ENCODE measurements at regions not wholly inside any gene's neighbourhood (a gene's known extent, or its start where the extent isn't known, plus 50 kb on each side); places are given as distances from the start of the nearest gene placed in this dataset.

- Histone ChIP-seq H3K18ac (ENCODE audit: low read depth, low read length) (no peak overlapping the region), H4K20me1 (ENCODE audit: insufficient read depth, low read length) (no peaks in the 10 kb centered on the region), H4K8ac (ENCODE audit: low read depth in 2 of 2, low read length in 2 of 2) (no peak overlapping the region), H3K36me3 (ENCODE audit: control insufficient read depth, insufficient read depth, low read length) (no peaks in the 10 kb centered on the region), H3K4me3 (ENCODE audit: insufficient read depth, low read depth, low read length) (no peak overlapping the region), H3K4ac (ENCODE audit: low read depth, low read length) (no peak overlapping the region), H3K56ac (ENCODE audit: extremely low read depth, insufficient read depth, low read length) (no peak overlapping the region), H2AFZ (replicated peaks; ENCODE audit: low read length, poor library complexity) (no peak overlapping the region), H2BK5ac (ENCODE audit: low read depth, low read length, poor library complexity, severe bottlenecking) (no peak overlapping the region), H3K27me3 (ENCODE audit: control insufficient read depth, insufficient read depth, low read length) (peaks cover 12% of the 10 kb centered on the region; the same call in 1 of the 2 replicates), H3K27ac (ENCODE audit: insufficient read depth, low read length) (no peak overlapping the region), H2AK9ac (replicated peaks; ENCODE audit: low read depth, low read length, poor library complexity) (no peak overlapping the region), H3K4me1 (ENCODE audit: control insufficient read depth, insufficient read depth, low read length) (no peaks in the 10 kb centered on the region), H3K14ac (replicated peaks; ENCODE audit: low read depth, low read length) (no peak overlapping the region), H2BK15ac (ENCODE audit: low read depth, low read length) (no peak overlapping the region), H4K5ac (ENCODE audit: low read depth, low read length) (no peak overlapping the region), H4K91ac (ENCODE audit: insufficient read depth, low read depth, low read length) (no peak overlapping the region), H3K9me1 (ENCODE audit: insufficient read depth, low read length) (no peaks in the 10 kb centered on the region), H3K4me2 (ENCODE audit: low read depth, low read length) (no peak overlapping the region), H3K9ac (ENCODE audit: low read depth, low read length) (no peak overlapping the region), H3K9me3 (ENCODE audit: control insufficient read depth, insufficient read depth, low read length) (no peaks in the 10 kb centered on the region), H2BK20ac (ENCODE audit: low read depth, low read length) (no peak overlapping the region), H2BK120ac (ENCODE audit: low read depth, low read length) (no peak overlapping the region), H2AK5ac (ENCODE audit: low read depth, low read length) (no peak overlapping the region), H3K79me1 (ENCODE audit: low read depth in 1 of 2, low read length in 2 of 2) (no peaks in the 10 kb centered on the region), H3K23ac (ENCODE audit: low read depth, low read length) (no peak overlapping the region)
- ATAC-seq (ENCODE audit: low read depth): no peak
- in situ Hi-C loops (cut with MboI; ENCODE audit: low sequenced_read_pairs): no loop called here
- TF ChIP-seq RAD21 (IDR thresholded peaks at IDR 0.05; ENCODE audit: low read length) (no peak), NFE2L2 (IDR thresholded peaks at IDR 0.05; ENCODE audit: low read depth, low read length) (no peak), SMC3 (IDR thresholded peaks at IDR 0.05; ENCODE audit: low read depth, low read length) (no peak), FOS (IDR thresholded peaks at IDR 0.05; ENCODE audit: low read depth, low read length) (no peak), MAFK (IDR thresholded peaks at IDR 0.05; ENCODE audit: low read depth, low read length) (no peak), RCOR1 (IDR thresholded peaks at IDR 0.05; ENCODE audit: insufficient replicate concordance, low read length) (no peak), CHD1 (IDR thresholded peaks at IDR 0.05; ENCODE audit: low read depth, low read length) (no peak), USF2 (IDR thresholded peaks at IDR 0.05; ENCODE audit: low read depth, low read length) (no peak), POLR2A (IDR thresholded peaks at IDR 0.05; ENCODE audit: low read depth, low read length) (no peak), MAZ (IDR thresholded peaks at IDR 0.05; ENCODE audit: borderline replicate concordance, low read depth, low read length) (no peak), CEBPB (IDR thresholded peaks at IDR 0.05; ENCODE audit: low read depth, low read length) (no peak), ELK1 (IDR thresholded peaks at IDR 0.05; ENCODE audit: borderline replicate concordance, low read depth, low read length) (no peak), CTCF (conservative IDR thresholded peaks at IDR 0.05; ENCODE audit: low read depth, low read length) (no peak), RFX5 (IDR thresholded peaks at IDR 0.05; ENCODE audit: low read depth, low read length) (no peak), BHLHE40 (IDR thresholded peaks at IDR 0.05; ENCODE audit: low read depth, low read length) (no peak), MXI1 (IDR thresholded peaks at IDR 0.05; ENCODE audit: borderline replicate concordance, low read depth, low read length) (no peak)
- 7% methylated on average over 3 of the region's 13 CpGs; no CpG with 5 or more reads in 1 of the 2 experiments for WGBS, 2 experiments (ENCODE audit: extremely low coverage in 2 of 2, insufficient read length in 1 of 2)
- no peak for DNase-seq
- dilution Hi-C loops (cut with HindIII; ENCODE audit: low sequenced_read_pairs, unreplicated experiment): no loop called here
- intact Hi-C loops (cut with micrococcal nuclease): no loop called here
- BruUV-seq (replicated peaks): no TSS peak
- ChIA-PET POLR2A (ENCODE audit: unreplicated experiment) (no interaction called here), CTCF (no interaction called here)
Measured at GRCh38 chr3:13148561-13149329, 75.5 kb upstream of the IQSEC1 start.
